ENCODE measurements at regions not wholly inside any gene's neighbourhood (a gene's known extent, or its start where the extent isn't known, plus 50 kb on each side); places are given as distances from the start of the nearest gene placed in this dataset.

GRCh38 chr16:9680019-9680655, 502.1 kb downstream of the GRIN2A start:
- peaks cover 0 to 9% (median 0%) of the 10 kb centered on the region in 3 donors for H3K9me3 ChIP-seq
- DNase-seq, result no peak
- TF ChIP-seq POLR2A (IDR thresholded peaks at IDR 0.05), result no peak
- TF ChIP-seq CTCF (IDR thresholded peaks at IDR 0.05 in 4 of 5, conservative IDR thresholded peaks at IDR 0.05 in 1 of 5), result no peak
- H3K27ac ChIP-seq, result no peak overlapping the region
- H3K36me3 ChIP-seq, result no peaks in the 10 kb centered on the region
- intact Hi-C loops (cut with DNase I; ENCODE audit: low total_unique reads) (no loop called here), in situ Hi-C loops (cut with MboI; ENCODE audit: low sequenced_read_pairs in 4 of 4) (no loop called here)
- H3K27me3 ChIP-seq, result no peaks in the 10 kb centered on the region
- H3K4me3 ChIP-seq, result no peak overlapping the region
- ATAC-seq, result no peak
- H3K4me1 ChIP-seq, result no peaks in the 10 kb centered on the region

- in situ Hi-C loops (cut with MboI; ENCODE audit: low sequenced_read_pairs in 4 of 4) (no loop called here), intact Hi-C loops (cut with DNase I; ENCODE audit: low total_unique reads) (no loop called here)
- H3K4me3 ChIP-seq, result no peak overlapping the region
- no peaks in the 10 kb centered on the region for H3K4me1 ChIP-seq
- no peaks in the 10 kb centered on the region for H3K36me3 ChIP-seq
- ATAC-seq (no peak), DNase-seq (no peak)
- H3K9me3 ChIP-seq, result peaks cover 0 to 9% (median 0%) of the 10 kb centered on the region in 3 donors
- H3K27ac ChIP-seq, result no peak overlapping the region
- no peaks in the 10 kb centered on the region for H3K27me3 ChIP-seq
- no peak for TF ChIP-seq POLR2A (IDR thresholded peaks at IDR 0.05)
- TF ChIP-seq CTCF (IDR thresholded peaks at IDR 0.05 in 4 of 5, conservative IDR thresholded peaks at IDR 0.05 in 1 of 5), result no peak
Observed at GRCh38 chr16:9680968-9681367, 501.3 kb downstream of the GRIN2A start.

- Histone ChIP-seq H3K27ac (no peak overlapping the region), H3K27me3 (no peaks in the 10 kb centered on the region), H3K4me1 (no peaks in the 10 kb centered on the region), H3K36me3 (no peaks in the 10 kb centered on the region), H3K9me3 (peaks cover 0 to 9% (median 0%) of the 10 kb centered on the region in 3 donors), H3K4me3 (no peak overlapping the region)
- no peak for TF ChIP-seq POLR2A (IDR thresholded peaks at IDR 0.05)
- no peak for TF ChIP-seq CTCF (IDR thresholded peaks at IDR 0.05 in 4 of 5, conservative IDR thresholded peaks at IDR 0.05 in 1 of 5)
- in situ Hi-C loops (cut with MboI; ENCODE audit: low sequenced_read_pairs in 4 of 4), result no loop called here
- DNase-seq (no peak), ATAC-seq (no peak)
- intact Hi-C loops (cut with DNase I; ENCODE audit: low total_unique reads), result no loop called here
Observed at GRCh38 chr16:9681508-9681907, 500.7 kb downstream of the GRIN2A start.

GRCh38 chr16:9682320-9682719, 499.9 kb downstream of the GRIN2A start:
- intact Hi-C loops (cut with DNase I; ENCODE audit: low total_unique reads) (no loop called here), in situ Hi-C loops (cut with MboI; ENCODE audit: low sequenced_read_pairs in 4 of 4) (no loop called here)
- H3K4me3 ChIP-seq, result no peak overlapping the region
- H3K36me3 ChIP-seq, result no peaks in the 10 kb centered on the region
- H3K27ac ChIP-seq, result no peak overlapping the region
- TF ChIP-seq CTCF (IDR thresholded peaks at IDR 0.05 in 4 of 5, conservative IDR thresholded peaks at IDR 0.05 in 1 of 5), result no peak
- no peak for TF ChIP-seq POLR2A (IDR thresholded peaks at IDR 0.05)
- H3K9me3 ChIP-seq, result peaks cover 0 to 9% (median 0%) of the 10 kb centered on the region in 3 donors
- ATAC-seq (no peak), DNase-seq (no peak)
- H3K27me3 ChIP-seq, result no peaks in the 10 kb centered on the region
- H3K4me1 ChIP-seq, result no peaks in the 10 kb centered on the region

- Histone ChIP-seq H3K36me3 (no peaks in the 10 kb centered on the region), H3K9me3 (peaks cover 0 to 9% (median 0%) of the 10 kb centered on the region in 3 donors), H3K27me3 (no peaks in the 10 kb centered on the region), H3K4me1 (no peaks in the 10 kb centered on the region), H3K27ac (no peak overlapping the region), H3K4me3 (no peak overlapping the region)
- no peak for DNase-seq
- intact Hi-C loops (cut with DNase I; ENCODE audit: low total_unique reads), result no loop called here
- in situ Hi-C loops (cut with MboI; ENCODE audit: low sequenced_read_pairs in 4 of 4), result no loop called here
- no peak for TF ChIP-seq POLR2A (IDR thresholded peaks at IDR 0.05)
- TF ChIP-seq CTCF (IDR thresholded peaks at IDR 0.05 in 4 of 5, conservative IDR thresholded peaks at IDR 0.05 in 1 of 5), result no peak
- no peak for ATAC-seq
Observed at GRCh38 chr16:9683677-9684076, 498.6 kb downstream of the GRIN2A start.
